ENCODE measurements at regions not wholly inside any gene's neighbourhood (a gene's known extent, or its start where the extent isn't known, plus 50 kb on each side); places are given as distances from the start of the nearest gene placed in this dataset.
"Not testable (repeated sequence)": the region's sequence is repeated elsewhere in the genome, so short reads cannot be mapped to it uniquely, and the experiment has no call there.

GRCh38 chr2:185388226-185388625 is 350.4 kb upstream of the FSIP2 start:
- H3K4me3 Mint-ChIP-seq, result no peak overlapping the region
- DNase-seq, result no peak
- peaks cover 11 to 35% (median 20%) of the 10 kb centered on the region in 6 donors for H3K9me3 Mint-ChIP-seq
- H3K36me3 Mint-ChIP-seq, result peaks cover 0 to 4% (median 0%) of the 10 kb centered on the region in 3 donors
- H3K27me3 Mint-ChIP-seq (ENCODE audit: low read depth in 3 of 3), result peaks cover 0 to 2% (median 0%) of the 10 kb centered on the region in 3 donors
- no peaks in the 10 kb centered on the region for H3K4me1 Mint-ChIP-seq
- H3K27ac Mint-ChIP-seq, result no peak overlapping the region

GRCh38 chr2:185391543-185391942 is 347.1 kb upstream of the FSIP2 start:
- no peaks in the 10 kb centered on the region for H3K4me1 Mint-ChIP-seq
- peaks cover 12 to 31% (median 22%) of the 10 kb centered on the region in 6 donors for H3K9me3 Mint-ChIP-seq

GRCh38 chr2:185393091-185393490 is 345.5 kb upstream of the FSIP2 start:
- peaks cover 0 to 2% (median 0%) of the 10 kb centered on the region in 3 donors for H3K27me3 Mint-ChIP-seq (ENCODE audit: low read depth in 3 of 3)
- DNase-seq, result no peak
- H3K27ac Mint-ChIP-seq, result no peak overlapping the region
- no peaks in the 10 kb centered on the region for H3K4me1 Mint-ChIP-seq
- H3K4me3 Mint-ChIP-seq, result no peak overlapping the region
- H3K36me3 Mint-ChIP-seq, result no peaks in the 10 kb centered on the region
- peaks cover 12 to 35% (median 24%) of the 10 kb centered on the region in 6 donors for H3K9me3 Mint-ChIP-seq

More at GRCh38 chr2:185391543-185391942, 347.1 kb upstream of the FSIP2 start:
- Mint-ChIP-seq H3K27ac (no peak overlapping the region), H3K4me3 (no peak overlapping the region), H3K36me3 (no peaks in the 10 kb centered on the region), H3K27me3 (ENCODE audit: low read depth in 3 of 3) (peaks cover 0 to 2% (median 0%) of the 10 kb centered on the region in 3 donors)
- DNase-seq, result no peak

GRCh38 chr2:185402474-185402873 is 336.1 kb upstream of the FSIP2 start:
- peaks cover 0 to 2% (median 0%) of the 10 kb centered on the region in 3 donors for H3K27me3 Mint-ChIP-seq (ENCODE audit: low read depth in 3 of 3)
- H3K4me3 Mint-ChIP-seq, result no peak overlapping the region
- peaks cover 8 to 35% (median 18%) of the 10 kb centered on the region in 6 donors for H3K9me3 Mint-ChIP-seq
- no peak for DNase-seq
- no peaks in the 10 kb centered on the region for H3K36me3 Mint-ChIP-seq
- no peaks in the 10 kb centered on the region for H3K4me1 Mint-ChIP-seq
- H3K27ac Mint-ChIP-seq, result no peak overlapping the region

GRCh38 chr2:185404578-185404977 is 334.0 kb upstream of the FSIP2 start:
- Mint-ChIP-seq H3K4me1 (no peaks in the 10 kb centered on the region), H3K27me3 (ENCODE audit: low read depth in 3 of 3) (peaks cover 0 to 2% (median 0%) of the 10 kb centered on the region in 3 donors), H3K27ac (no peak overlapping the region), H3K4me3 (no peak overlapping the region), H3K9me3 (peaks cover 7 to 34% (median 10%) of the 10 kb centered on the region in 6 donors), H3K36me3 (no peaks in the 10 kb centered on the region)
- DNase-seq, result no peak

GRCh38 chr2:185417111-185417510 is 321.5 kb upstream of the FSIP2 start:
- no peaks in the 10 kb centered on the region for H3K4me1 Mint-ChIP-seq
- no peaks in the 10 kb centered on the region for H3K27me3 Mint-ChIP-seq (ENCODE audit: low read depth in 3 of 3)

GRCh38 chr2:185417688-185418087 is 320.9 kb upstream of the FSIP2 start:
- no peaks in the 10 kb centered on the region for H3K36me3 Mint-ChIP-seq
- no peak for DNase-seq
- H3K4me1 Mint-ChIP-seq, result no peaks in the 10 kb centered on the region
- H3K27ac Mint-ChIP-seq, result no peak overlapping the region
- H3K4me3 Mint-ChIP-seq, result no peak overlapping the region
- H3K9me3 Mint-ChIP-seq, result peaks cover 6 to 37% (median 11%) of the 10 kb centered on the region in 6 donors
- H3K27me3 Mint-ChIP-seq (ENCODE audit: low read depth in 3 of 3), result no peaks in the 10 kb centered on the region

More at GRCh38 chr2:185417111-185417510, 321.5 kb upstream of the FSIP2 start:
- H3K36me3 Mint-ChIP-seq, result no peaks in the 10 kb centered on the region
- H3K4me3 Mint-ChIP-seq, result no peak overlapping the region
- peaks cover 6 to 43% (median 14%) of the 10 kb centered on the region in 6 donors for H3K9me3 Mint-ChIP-seq
- no peak overlapping the region for H3K27ac Mint-ChIP-seq
- DNase-seq, result no peak

- not testable (repeated sequence) for H3K27me3 Mint-ChIP-seq (ENCODE audit: low read depth in 3 of 3); H3K27ac Mint-ChIP-seq; H3K36me3 Mint-ChIP-seq; H3K4me1 Mint-ChIP-seq
- Mint-ChIP-seq H3K9me3 (peaks cover 0 to 28% (median 19%) of the 10 kb centered on the region in 6 donors), H3K4me3 (peak overlapping the region in 2 of 5 donors; percentile 42 to 62)
- DNase-seq, result peak in 1 of 3 donors; percentile 3
Measured at GRCh38 chr2:185424958-185425629, 313.5 kb upstream of the FSIP2 start.

- no peak overlapping the region for H3K4me3 Mint-ChIP-seq
Measured at GRCh38 chr2:185428000-185428399, 310.6 kb upstream of the FSIP2 start.

GRCh38 chr2:185433824-185434223 is 304.8 kb upstream of the FSIP2 start:
- H3K9me3 Mint-ChIP-seq, result peaks cover 4 to 54% (median 17%) of the 10 kb centered on the region in 6 donors
- H3K4me3 Mint-ChIP-seq, result no peak overlapping the region
- no peaks in the 10 kb centered on the region for H3K4me1 Mint-ChIP-seq
- no peaks in the 10 kb centered on the region for H3K27me3 Mint-ChIP-seq (ENCODE audit: low read depth in 3 of 3)
- H3K27ac Mint-ChIP-seq, result no peak overlapping the region
- peaks cover 0 to 4% (median 0%) of the 10 kb centered on the region in 3 donors for H3K36me3 Mint-ChIP-seq
- no peak for DNase-seq

More at GRCh38 chr2:185428000-185428399, 310.6 kb upstream of the FSIP2 start:
- peaks cover 0 to 6% (median 0%) of the 10 kb centered on the region in 3 donors for H3K36me3 Mint-ChIP-seq
- H3K27me3 Mint-ChIP-seq (ENCODE audit: low read depth in 3 of 3), result no peaks in the 10 kb centered on the region
- no peak for DNase-seq
- peaks cover 0 to 46% (median 24%) of the 10 kb centered on the region in 6 donors for H3K9me3 Mint-ChIP-seq
- H3K4me1 Mint-ChIP-seq, result no peaks in the 10 kb centered on the region
- no peak overlapping the region for H3K27ac Mint-ChIP-seq

GRCh38 chr2:185436787-185437372 is 301.7 kb upstream of the FSIP2 start:
- no peak for DNase-seq
- Mint-ChIP-seq H3K9me3 (peaks cover 8 to 49% (median 22%) of the 10 kb centered on the region in 6 donors), H3K4me1 (no peaks in the 10 kb centered on the region), H3K27ac (no peak overlapping the region), H3K36me3 (no peaks in the 10 kb centered on the region), H3K4me3 (no peak overlapping the region), H3K27me3 (ENCODE audit: low read depth in 3 of 3) (no peaks in the 10 kb centered on the region)

GRCh38 chr2:185441486-185442005 is 297.1 kb upstream of the FSIP2 start:
- Mint-ChIP-seq H3K27ac (no peak overlapping the region), H3K4me3 (no peak overlapping the region)

GRCh38 chr2:185456517-185456916 is 282.1 kb upstream of the FSIP2 start:
- peaks cover 0 to 6% (median 0%) of the 10 kb centered on the region in 3 donors for H3K36me3 Mint-ChIP-seq
- H3K4me3 Mint-ChIP-seq, result no peak overlapping the region
- H3K27ac Mint-ChIP-seq, result no peak overlapping the region
- H3K9me3 Mint-ChIP-seq, result peaks cover 11 to 66% (median 34%) of the 10 kb centered on the region in 6 donors
- H3K27me3 Mint-ChIP-seq (ENCODE audit: low read depth in 3 of 3), result no peaks in the 10 kb centered on the region
- no peak for DNase-seq
- no peaks in the 10 kb centered on the region for H3K4me1 Mint-ChIP-seq

More at GRCh38 chr2:185441486-185442005, 297.1 kb upstream of the FSIP2 start:
- no peak for DNase-seq
- H3K4me1 Mint-ChIP-seq, result no peaks in the 10 kb centered on the region
- H3K36me3 Mint-ChIP-seq, result no peaks in the 10 kb centered on the region
- H3K27me3 Mint-ChIP-seq (ENCODE audit: low read depth in 3 of 3), result no peaks in the 10 kb centered on the region
- peaks cover 7 to 38% (median 23%) of the 10 kb centered on the region in 6 donors for H3K9me3 Mint-ChIP-seq

GRCh38 chr2:185463481-185463880 is 275.1 kb upstream of the FSIP2 start:
- DNase-seq, result no peak
- Mint-ChIP-seq H3K27ac (no peak overlapping the region), H3K4me1 (no peaks in the 10 kb centered on the region), H3K36me3 (peaks cover 0 to 6% (median 0%) of the 10 kb centered on the region in 3 donors), H3K4me3 (no peak overlapping the region), H3K27me3 (ENCODE audit: low read depth in 3 of 3) (no peaks in the 10 kb centered on the region), H3K9me3 (peaks cover 8 to 44% (median 24%) of the 10 kb centered on the region in 6 donors)

All from immature natural killer cell (primary cell).